Activated CD4-positive, alpha-beta memory T cell treated with anti-CD3 and anti-CD28 coated beads for 36 hours (primary cell): ENCODE measurements at regions not wholly inside any gene's neighbourhood (a gene's known extent, or its start where the extent isn't known, plus 50 kb on each side); places are given as distances from the start of the nearest gene placed in this dataset.

Experiments
- CTCF ChIA-PET: fragments of 350-600 bp; sonication (Branson Sonifier 250); formaldehyde crosslinking; loops from one replicate; lab custom pipeline; 2021; ENCODE audit warnings: antibody characterized with exemption, inconsistent platforms; lab: Charles Lee
- POLR2A ChIA-PET: fragments of 350-600 bp; sonication (Branson Sonifier 250); formaldehyde crosslinking; loops from one replicate; lab custom pipeline; 2021; ENCODE audit warnings: antibody characterized with exemption; lab: Charles Lee
- DNase-seq: peaks from one replicate; pipeline ENCODE4 v3.0.0-alpha.2; 2020
- H3K27ac Mint-ChIP-seq: one replicate; pipeline ENCODE4 v1.8.0; 2021; ENCODE audit warnings: mixed read lengths
- H3K27me3 Mint-ChIP-seq: one replicate; pipeline ENCODE4 v1.8.0; 2021; ENCODE audit warnings: mixed read lengths
- H3K36me3 Mint-ChIP-seq: one replicate; pipeline ENCODE4 v1.8.0; 2021; ENCODE audit warnings: mixed read lengths
- H3K4me1 Mint-ChIP-seq: one replicate; pipeline ENCODE4 v1.8.0; 2021; ENCODE audit warnings: low read depth, mixed read lengths
- H3K4me3 Mint-ChIP-seq: one replicate; pipeline ENCODE4 v1.8.0; 2021; ENCODE audit warnings: mild to moderate bottlenecking, mixed read lengths
- H3K9me3 Mint-ChIP-seq: one replicate; pipeline ENCODE4 v1.8.0; 2021; ENCODE audit warnings: mixed read lengths
- intact Hi-C: fragments of 100-400 bp; cut with micrococcal nuclease; formaldehyde crosslinking; loops from one replicate; pipeline ENCODE4 v1.15.1; 2023

DNA sequence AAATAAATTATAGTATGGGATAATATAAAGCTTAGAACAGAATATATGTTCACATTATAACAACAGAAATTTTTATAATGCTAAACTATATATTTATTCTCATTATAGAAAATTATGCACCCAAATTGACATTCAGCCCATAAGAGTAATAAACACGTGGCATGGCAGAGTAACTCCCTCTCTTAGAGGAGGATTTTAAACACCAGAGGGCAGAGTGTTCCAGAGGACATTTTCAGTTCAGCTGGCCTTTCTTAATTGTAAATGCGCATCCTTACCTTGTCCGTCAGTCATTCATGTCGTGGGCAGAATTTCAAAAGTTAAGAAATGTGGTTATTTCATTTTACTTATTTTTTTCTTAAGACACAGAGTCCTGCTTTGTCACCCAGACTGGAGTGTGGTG lies 147.1 kb downstream of the TANC2 start:
- H3K9me3 Mint-ChIP-seq = no peaks in the 10 kb centered on the region
- no peaks in the 10 kb centered on the region for H3K36me3 Mint-ChIP-seq
- no peak for DNase-seq
- H3K27ac Mint-ChIP-seq = no peak overlapping the region
- intact Hi-C loops = no loop called here
- no peaks in the 10 kb centered on the region for H3K4me1 Mint-ChIP-seq
- POLR2A ChIA-PET = interaction anchor here (1.4 kb wide), 1 partner anchor 19 kb away, joined by 3 read pairs; no protein-coding TSS in a partner anchor
- no peak overlapping the region for H3K4me3 Mint-ChIP-seq
- CTCF ChIA-PET = interaction anchor here (1.2 kb wide), 1 partner anchor 294 kb away, joined by 3 read pairs; no protein-coding TSS in a partner anchor
- no peaks in the 10 kb centered on the region for H3K27me3 Mint-ChIP-seq

DNA sequence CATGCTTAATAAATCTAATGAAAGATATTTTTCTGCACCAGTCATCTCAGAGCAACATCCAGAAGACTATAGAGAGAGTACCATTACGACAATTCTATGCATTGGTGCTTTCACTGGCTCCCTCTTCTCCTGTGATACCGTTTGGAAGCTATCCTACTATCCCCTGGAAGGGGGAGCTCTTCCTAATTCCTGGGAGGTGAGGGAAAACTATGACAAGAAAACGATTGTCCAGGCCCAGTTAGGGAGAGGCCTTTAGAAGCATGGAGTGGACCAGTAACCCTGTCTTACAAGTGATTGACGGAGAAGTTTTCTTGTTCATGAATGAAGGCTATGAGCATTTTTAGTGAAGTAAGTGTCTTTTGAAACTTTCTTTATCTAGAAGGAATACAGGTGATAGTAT lies 150.2 kb downstream of the TANC2 start:
- Mint-ChIP-seq H3K36me3 (no peaks in the 10 kb centered on the region), H3K9me3 (no peaks in the 10 kb centered on the region), H3K27ac (no peak overlapping the region), H3K4me1 (no peaks in the 10 kb centered on the region), H3K4me3 (no peak overlapping the region), H3K27me3 (no peaks in the 10 kb centered on the region)
- CTCF ChIA-PET = interaction anchor here (1.4 to 2.3 kb wide), 2 partner anchors 121 to 291 kb away, joined by 3 to 11 read pairs; no protein-coding TSS in a partner anchor
- DNase-seq = no peak
- intact Hi-C loops = no loop called here
- POLR2A ChIA-PET = no interaction called here

DNA sequence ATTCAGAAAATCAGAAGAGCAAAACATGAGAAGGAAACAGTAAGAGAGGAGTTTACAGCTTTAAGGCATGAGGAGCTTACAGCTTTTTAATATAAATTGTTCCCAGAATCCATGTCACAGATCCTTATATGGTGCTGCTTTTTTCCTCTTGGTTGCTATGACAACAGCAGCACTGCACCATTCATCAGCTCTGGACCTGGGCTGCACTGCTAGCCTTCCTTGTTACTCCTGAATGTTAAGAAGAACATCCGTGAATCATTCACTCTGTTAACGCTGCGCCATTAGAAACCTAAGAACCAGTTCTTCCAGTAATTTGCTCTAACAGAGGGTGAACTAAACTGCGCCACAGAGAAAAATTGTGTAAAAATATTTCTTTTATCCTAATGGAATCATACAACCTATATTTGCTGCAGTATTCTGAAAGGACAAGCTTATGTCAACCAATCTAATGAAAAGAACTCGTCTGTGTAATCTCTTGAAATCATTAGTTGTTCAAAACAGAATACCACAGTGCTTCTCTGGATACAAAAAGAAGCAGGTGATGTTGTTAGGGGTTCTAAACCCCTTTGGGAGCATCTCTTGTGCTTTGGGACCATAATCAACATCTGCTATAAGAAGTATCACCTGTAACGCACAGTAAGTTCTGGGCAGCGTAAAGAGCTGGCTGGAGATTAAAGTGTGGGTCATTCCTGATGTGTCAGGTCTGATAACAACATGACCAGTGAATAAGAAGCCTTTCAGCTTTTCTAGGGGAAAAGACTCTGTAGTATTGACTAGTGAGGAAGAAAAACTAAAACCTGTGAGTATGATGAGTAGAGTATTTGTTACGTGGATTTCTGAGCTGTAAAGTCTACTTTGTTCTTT lies 151.2 kb downstream of the TANC2 start:
- H3K9me3 Mint-ChIP-seq = no peaks in the 10 kb centered on the region
- no peaks in the 10 kb centered on the region for H3K4me1 Mint-ChIP-seq
- POLR2A ChIA-PET = no interaction called here
- DNase-seq = no peak
- CTCF ChIA-PET = interaction anchor here (1.4 to 1.5 kb wide), 2 partner anchors 122 to 290 kb away, joined by 3 to 4 read pairs; no protein-coding TSS in a partner anchor
- no peaks in the 10 kb centered on the region for H3K27me3 Mint-ChIP-seq
- no peak overlapping the region for H3K4me3 Mint-ChIP-seq
- intact Hi-C loops = no loop called here
- no peaks in the 10 kb centered on the region for H3K36me3 Mint-ChIP-seq
- no peak overlapping the region for H3K27ac Mint-ChIP-seq

DNA sequence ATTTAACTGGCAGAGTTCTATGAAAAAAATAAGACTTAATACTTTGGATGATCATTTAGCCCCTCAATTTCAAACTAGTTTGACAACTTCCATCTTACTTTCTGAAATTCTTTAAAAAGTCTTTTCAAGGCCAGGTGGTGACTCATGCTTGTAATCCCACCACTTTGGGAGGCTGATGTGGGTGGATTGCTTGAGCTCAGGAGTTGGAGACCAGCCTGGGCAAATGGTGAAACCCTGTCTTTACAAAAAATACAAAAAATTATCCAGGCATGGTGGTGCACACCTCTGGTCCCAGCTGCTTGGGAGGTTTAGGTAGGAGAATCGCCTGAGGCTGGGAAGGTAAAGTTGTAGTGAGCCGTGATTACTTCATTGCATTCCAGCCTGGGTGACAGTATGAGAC lies 154.4 kb downstream of the TANC2 start:
- Mint-ChIP-seq H3K4me3 (no peak overlapping the region), H3K27me3 (no peaks in the 10 kb centered on the region), H3K36me3 (no peaks in the 10 kb centered on the region), H3K4me1 (no peaks in the 10 kb centered on the region), H3K9me3 (no peaks in the 10 kb centered on the region), H3K27ac (no peak overlapping the region)
- intact Hi-C loops = no loop called here
- DNase-seq = no peak
- ChIA-PET CTCF (no interaction called here), POLR2A (no interaction called here)

DNA sequence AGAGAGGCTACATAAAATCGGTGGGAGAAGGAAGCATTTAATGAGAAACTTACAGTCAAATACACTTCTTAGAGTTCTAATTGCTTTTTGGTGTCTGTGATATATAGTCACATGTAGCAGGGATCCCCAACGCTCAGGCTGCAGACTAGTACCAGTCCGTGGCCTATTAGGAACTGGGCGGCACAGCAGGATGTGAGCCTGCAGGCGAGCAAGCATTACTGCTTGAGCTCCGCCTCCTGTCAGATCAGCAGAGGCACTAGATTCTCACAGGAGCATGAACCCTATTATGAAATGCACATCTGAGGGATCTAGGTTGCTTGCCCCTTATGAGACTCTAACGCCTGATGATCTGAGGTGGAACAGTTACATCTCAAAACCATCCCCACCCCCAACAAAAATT lies 158.5 kb downstream of the TANC2 start:
- no peaks in the 10 kb centered on the region for H3K36me3 Mint-ChIP-seq
- H3K4me1 Mint-ChIP-seq = no peaks in the 10 kb centered on the region
- no peaks in the 10 kb centered on the region for H3K9me3 Mint-ChIP-seq
- intact Hi-C loops = no loop called here
- H3K27ac Mint-ChIP-seq = no peak overlapping the region
- DNase-seq = no peak
- no peak overlapping the region for H3K4me3 Mint-ChIP-seq
- ChIA-PET CTCF (no interaction called here), POLR2A (no interaction called here)
- H3K27me3 Mint-ChIP-seq = no peaks in the 10 kb centered on the region

DNA sequence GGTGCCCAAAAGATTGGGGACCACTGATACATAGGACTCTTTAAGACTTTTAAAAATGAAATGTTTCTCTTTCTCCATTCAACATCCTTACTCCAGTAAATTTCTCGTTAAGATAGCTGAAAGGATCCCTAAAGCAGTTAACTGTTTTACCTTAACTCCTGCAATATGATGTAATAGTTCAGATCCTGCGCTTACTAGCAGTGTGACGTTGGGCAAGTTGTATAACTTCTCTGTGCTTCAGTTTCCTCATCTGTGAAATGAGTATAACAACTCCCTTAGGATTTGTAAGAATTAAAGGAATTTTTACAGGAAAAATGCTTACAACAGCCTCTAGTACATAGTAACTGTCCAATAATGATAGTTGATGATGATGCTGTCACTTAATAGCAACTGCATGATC lies 158.9 kb downstream of the TANC2 start:
- Mint-ChIP-seq H3K9me3 (no peaks in the 10 kb centered on the region), H3K27ac (no peak overlapping the region), H3K4me1 (no peaks in the 10 kb centered on the region), H3K4me3 (no peak overlapping the region), H3K36me3 (no peaks in the 10 kb centered on the region), H3K27me3 (no peaks in the 10 kb centered on the region)
- POLR2A ChIA-PET = no interaction called here
- CTCF ChIA-PET = no interaction called here
- DNase-seq = no peak
- intact Hi-C loops = no loop called here

DNA sequence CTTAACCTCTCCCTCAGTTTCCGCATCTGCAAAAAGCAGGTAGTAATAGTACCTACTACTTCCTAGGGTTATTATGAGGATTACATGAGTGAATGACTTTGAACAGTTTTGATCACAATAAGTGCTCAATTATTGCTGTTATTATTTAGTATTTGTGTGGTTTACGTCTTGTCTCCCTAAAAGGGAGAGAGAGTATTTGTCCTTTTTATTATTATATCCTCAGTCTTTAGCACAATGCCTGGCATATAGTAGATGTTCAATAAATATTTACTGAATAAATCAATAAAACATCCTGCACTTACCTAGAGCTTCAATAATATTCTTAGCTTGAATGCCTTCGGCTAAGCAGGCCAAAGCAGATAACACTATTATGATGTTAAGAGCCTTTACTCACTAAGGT lies 160.0 kb downstream of the TANC2 start:
- no peak overlapping the region for H3K4me3 Mint-ChIP-seq
- no peak for DNase-seq
- no peaks in the 10 kb centered on the region for H3K4me1 Mint-ChIP-seq
- no peak overlapping the region for H3K27ac Mint-ChIP-seq
- H3K27me3 Mint-ChIP-seq = no peaks in the 10 kb centered on the region
- no peaks in the 10 kb centered on the region for H3K36me3 Mint-ChIP-seq
- intact Hi-C loops = no loop called here
- ChIA-PET CTCF (no interaction called here), POLR2A (no interaction called here)
- H3K9me3 Mint-ChIP-seq = no peaks in the 10 kb centered on the region

DNA sequence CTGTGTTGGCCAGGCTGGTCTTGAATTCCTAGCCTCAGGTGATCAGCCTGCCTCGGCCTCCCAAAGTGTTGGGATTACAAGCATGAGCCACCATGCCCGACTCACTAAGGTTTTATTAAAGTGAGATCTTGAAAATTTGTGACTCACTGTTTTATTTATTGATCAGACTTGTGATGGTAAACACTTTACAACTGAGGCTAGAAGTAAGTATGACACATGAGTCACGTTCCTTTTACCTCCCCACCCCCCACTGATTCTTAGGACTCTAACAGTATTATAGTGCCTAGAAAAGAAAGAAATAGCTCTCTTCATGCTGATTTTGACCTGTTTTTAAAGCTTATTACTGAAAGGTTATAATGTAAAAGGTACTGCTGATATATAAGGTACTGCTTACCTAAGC lies 160.6 kb downstream of the TANC2 start:
- no peak for DNase-seq
- ChIA-PET CTCF (no interaction called here), POLR2A (no interaction called here)
- intact Hi-C loops = no loop called here
- H3K27ac Mint-ChIP-seq = no peak overlapping the region
- no peaks in the 10 kb centered on the region for H3K4me1 Mint-ChIP-seq
- no peaks in the 10 kb centered on the region for H3K36me3 Mint-ChIP-seq
- H3K9me3 Mint-ChIP-seq = no peaks in the 10 kb centered on the region
- no peak overlapping the region for H3K4me3 Mint-ChIP-seq
- no peaks in the 10 kb centered on the region for H3K27me3 Mint-ChIP-seq

DNA sequence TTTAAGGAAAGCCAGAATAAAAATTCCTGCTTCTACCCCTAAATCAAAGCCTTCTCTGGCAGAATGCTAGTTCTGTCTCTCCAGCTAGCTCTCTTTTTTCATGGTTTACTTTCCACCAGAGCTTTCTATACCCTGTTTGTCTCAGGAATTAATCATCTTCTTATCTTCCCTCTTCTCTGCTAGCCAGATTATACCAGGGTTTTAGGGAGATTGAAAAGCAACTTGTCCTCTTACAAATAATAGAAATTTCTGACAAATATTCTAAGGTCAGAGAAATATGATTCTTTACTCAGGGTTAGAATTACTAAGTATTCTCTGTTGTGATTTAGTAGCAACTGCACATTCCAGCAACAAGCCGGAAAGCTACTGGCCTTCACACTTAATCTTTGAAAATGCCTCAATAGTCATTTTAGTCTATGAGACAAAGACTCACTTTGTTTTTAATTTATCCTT lies 166.4 kb downstream of the TANC2 start:
- CTCF ChIA-PET = interaction anchor here (0.6 kb wide), 1 partner anchor 390 kb away, joined by 3 read pairs; no protein-coding TSS in a partner anchor
- H3K4me3 Mint-ChIP-seq = no peak overlapping the region
- no peaks in the 10 kb centered on the region for H3K9me3 Mint-ChIP-seq

DNA sequence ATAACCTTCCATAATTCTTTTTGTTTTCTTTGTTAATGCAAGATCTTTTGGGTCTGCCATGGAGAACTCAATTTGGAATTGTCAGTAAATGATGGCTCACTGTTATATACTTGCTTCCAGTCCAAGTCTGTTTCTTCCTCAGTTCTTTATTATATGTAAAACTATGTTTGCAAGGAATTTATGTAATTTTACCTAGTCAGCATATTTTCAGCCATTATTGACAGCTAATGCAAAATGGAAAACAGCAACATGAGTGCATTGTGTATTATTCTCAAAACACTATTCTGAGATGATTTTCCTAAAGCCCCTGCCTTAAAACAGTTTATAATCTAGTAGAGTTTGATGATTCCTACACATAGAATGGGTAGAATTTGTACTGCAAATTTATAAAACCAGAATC lies 167.5 kb downstream of the TANC2 start:
- Mint-ChIP-seq H3K27ac (no peak overlapping the region), H3K4me1 (no peaks in the 10 kb centered on the region), H3K36me3 (no peaks in the 10 kb centered on the region), H3K4me3 (no peak overlapping the region), H3K27me3 (no peaks in the 10 kb centered on the region), H3K9me3 (no peaks in the 10 kb centered on the region)
- no peak for DNase-seq
- intact Hi-C loops = no loop called here
- POLR2A ChIA-PET = no interaction called here
- CTCF ChIA-PET = no interaction called here

More for the DNA sequence above, 166.4 kb downstream of the TANC2 start:
- H3K4me1 Mint-ChIP-seq = no peaks in the 10 kb centered on the region
- H3K27ac Mint-ChIP-seq = no peak overlapping the region
- no peaks in the 10 kb centered on the region for H3K27me3 Mint-ChIP-seq
- POLR2A ChIA-PET = interaction anchor here (1.1 kb wide), 1 partner anchor 20 kb away, joined by 3 read pairs; no protein-coding TSS in a partner anchor
- no peak for DNase-seq
- H3K36me3 Mint-ChIP-seq = no peaks in the 10 kb centered on the region
- intact Hi-C loops = no loop called here

DNA sequence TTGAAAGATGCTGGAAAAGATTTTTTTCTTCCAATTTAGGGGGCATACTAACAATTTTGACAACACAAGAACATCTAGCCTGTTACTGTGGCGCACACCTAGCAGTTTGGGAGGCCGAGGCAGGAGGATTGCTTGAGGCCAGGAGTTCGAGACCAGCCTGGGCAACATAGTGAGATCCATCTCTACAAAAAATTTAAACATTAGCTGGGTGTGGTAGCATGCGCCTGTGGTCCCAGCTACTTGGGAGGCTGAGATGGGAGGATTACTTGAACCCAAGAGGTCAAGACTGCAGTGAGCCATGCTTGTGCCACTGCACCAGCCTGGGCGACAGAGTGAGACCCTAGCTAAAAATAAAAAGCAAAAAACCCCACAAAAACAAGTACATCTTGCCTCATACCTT lies 168.8 kb downstream of the TANC2 start:
- no peaks in the 10 kb centered on the region for H3K36me3 Mint-ChIP-seq
- no peaks in the 10 kb centered on the region for H3K4me1 Mint-ChIP-seq
- no peak overlapping the region for H3K4me3 Mint-ChIP-seq
- ChIA-PET POLR2A (no interaction called here), CTCF (no interaction called here)
- no peak for DNase-seq
- no peak overlapping the region for H3K27ac Mint-ChIP-seq
- no peaks in the 10 kb centered on the region for H3K27me3 Mint-ChIP-seq
- no peaks in the 10 kb centered on the region for H3K9me3 Mint-ChIP-seq
- intact Hi-C loops = no loop called here

DNA sequence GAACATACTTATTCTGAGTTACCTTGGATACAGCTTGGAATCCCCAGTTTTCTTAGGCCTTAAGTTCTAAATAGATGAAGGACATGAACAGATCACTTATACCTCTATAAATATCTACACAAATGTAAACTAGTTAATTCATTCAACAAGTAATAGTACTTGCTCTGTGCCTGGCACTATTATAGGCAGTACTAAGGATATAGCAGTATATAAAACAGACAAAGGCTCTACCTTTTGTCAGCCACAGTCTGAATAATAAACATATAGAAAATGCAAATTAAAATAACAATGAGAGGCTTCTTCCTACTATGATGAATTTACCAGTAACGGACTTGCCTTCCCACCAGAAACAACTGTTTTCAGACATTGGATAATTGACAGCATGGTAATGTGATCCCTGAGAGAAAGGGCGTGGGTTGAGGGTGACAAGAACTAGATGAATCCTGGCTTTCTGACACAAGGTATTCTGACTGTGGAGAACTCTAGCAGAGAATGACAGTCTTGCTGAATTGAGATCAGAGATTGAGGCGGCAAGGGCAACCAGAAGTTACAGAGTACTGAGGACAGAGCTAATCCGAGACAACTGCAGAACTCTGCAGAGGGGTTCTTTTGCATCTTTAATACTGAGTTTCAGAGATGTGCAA lies 170.5 kb downstream of the TANC2 start:
- Mint-ChIP-seq H3K9me3 (no peaks in the 10 kb centered on the region), H3K4me1 (no peaks in the 10 kb centered on the region), H3K27me3 (no peaks in the 10 kb centered on the region), H3K27ac (no peak overlapping the region), H3K36me3 (no peaks in the 10 kb centered on the region), H3K4me3 (no peak overlapping the region)
- ChIA-PET POLR2A (no interaction called here), CTCF (no interaction called here)
- no peak for DNase-seq
- intact Hi-C loops = no loop called here
